Trophoblast cell (in vitro differentiated cells and primary cell): ENCODE measurements at regions not wholly inside any gene's neighbourhood (a gene's known extent, or its start where the extent isn't known, plus 50 kb on each side); places are given as distances from the start of the nearest gene placed in this dataset.

Source experiments
- DNase-seq, 2 donors: peaks; one replicate each; pipeline ENCODE4 v3.0.0-alpha.2; 2016
- H2AFZ ChIP-seq: 2 replicates; pipeline ENCODE4 v1.6.1; 2013; ENCODE audit warnings: low read length, moderate library complexity, mild to moderate bottlenecking; ENCODE audit not compliant: insufficient read depth, poor library complexity
- H2AK5ac ChIP-seq: 2 replicates; pipeline ENCODE4 v1.6.1; 2013; ENCODE audit warnings: mild to moderate bottlenecking, low read length
- H2BK120ac ChIP-seq: 2 replicates; pipeline ENCODE4 v1.6.1; 2013; ENCODE audit warnings: low read length, mild to moderate bottlenecking, moderate library complexity; ENCODE audit not compliant: insufficient read depth, poor library complexity
- H2BK12ac ChIP-seq: 2 replicates; pipeline ENCODE4 v1.6.1; 2013; ENCODE audit warnings: mild to moderate bottlenecking, low read length, moderate library complexity
- H2BK5ac ChIP-seq: 2 replicates; pipeline ENCODE4 v1.6.1; 2013; ENCODE audit warnings: low read length, low read depth, moderate library complexity, mild to moderate bottlenecking; ENCODE audit not compliant: poor library complexity
- H3K14ac ChIP-seq: 2 replicates; pipeline ENCODE4 v1.6.1; 2013; ENCODE audit warnings: mild to moderate bottlenecking, low read length
- H3K18ac ChIP-seq: 2 replicates; pipeline ENCODE4 v1.6.1; 2013; ENCODE audit warnings: mild to moderate bottlenecking, low read length
- H3K23ac ChIP-seq: 2 replicates; pipeline ENCODE4 v1.6.1; 2013; ENCODE audit warnings: low read length
- H3K27ac ChIP-seq: 2 replicates; pipeline ENCODE4 v1.5.1; 2013; ENCODE audit warnings: low read depth, mild to moderate bottlenecking, inconsistent platforms, low read length, moderate library complexity
- H3K27me3 ChIP-seq: 2 replicates; pipeline ENCODE4 v1.6.1; 2013; ENCODE audit warnings: inconsistent platforms, mild to moderate bottlenecking, low read length, moderate library complexity; ENCODE audit not compliant: insufficient read depth
- H3K36me3 ChIP-seq, 2 experiments: 1 replicate in 1 of 2; 2 replicates in 1 of 2; pipeline ENCODE4 v1.6.1; 2013; ENCODE audit warnings: low read length in 2 of 2, mild to moderate bottlenecking in 2 of 2, moderate library complexity in 1 of 2; ENCODE audit not compliant: insufficient read depth in 2 of 2, control insufficient read depth in 1 of 2
- H3K4ac ChIP-seq: 2 replicates; pipeline ENCODE4 v1.6.1; 2013; ENCODE audit warnings: low read depth, mild to moderate bottlenecking, low read length, moderate library complexity
- H3K4me1 ChIP-seq, 2 experiments: 1 replicate in 1 of 2; 2 replicates in 1 of 2; pipeline ENCODE4 v1.6.1; 2013; ENCODE audit warnings: low read length in 2 of 2, mild to moderate bottlenecking in 2 of 2, moderate library complexity in 1 of 2; ENCODE audit not compliant: insufficient read depth in 2 of 2, control insufficient read depth in 1 of 2
- H3K4me2 ChIP-seq: 2 replicates; pipeline ENCODE4 v1.6.1; 2013; ENCODE audit warnings: inconsistent platforms, mild to moderate bottlenecking, low read length, moderate library complexity
- H3K4me3 ChIP-seq: 2 replicates; pipeline ENCODE4 v1.5.1; 2013; ENCODE audit warnings: mild to moderate bottlenecking, low read depth, low read length, inconsistent platforms
- H3K79me1 ChIP-seq: one replicate; pipeline ENCODE4 v1.6.1; 2013; ENCODE audit warnings: low read length
- H3K79me2 ChIP-seq: 2 replicates; pipeline ENCODE4 v1.6.1; 2013; ENCODE audit warnings: low read length, mild to moderate bottlenecking; ENCODE audit not compliant: control insufficient read depth, insufficient read depth, poor library complexity
- H3K9ac ChIP-seq: 2 replicates; pipeline ENCODE4 v1.6.1; 2013; ENCODE audit warnings: mild to moderate bottlenecking, low read length
- H3K9me3 ChIP-seq: 2 replicates; pipeline ENCODE4 v1.6.1; 2013; ENCODE audit warnings: low read depth, mild to moderate bottlenecking, control low read depth, inconsistent platforms, low read length; ENCODE audit not compliant: insufficient read depth
- H4K12ac ChIP-seq: 2 replicates; pipeline ENCODE4 v1.6.1; 2013; ENCODE audit warnings: low read depth, mild to moderate bottlenecking, low read length, moderate library complexity
- H4K8ac ChIP-seq: 2 replicates; pipeline ENCODE4 v1.6.1; 2013; ENCODE audit warnings: low read depth, mild to moderate bottlenecking, low read length, moderate library complexity
- H4K91ac ChIP-seq: one replicate; pipeline ENCODE4 v1.6.1; 2013; ENCODE audit warnings: low read depth, mild to moderate bottlenecking, low read length, moderate library complexity
- WGBS: extraction: QIAGEN DNeasy Blood & Tissue Kit; methylation state at CpG from one replicate; pipeline ENCODE4 v1.1.7; 2013; ENCODE audit warnings: missing lambda C conversion rate; ENCODE audit not compliant: insufficient read length, insufficient coverage; ENCODE audit errors: extremely low coverage; 5-methylcytosine and 5-hydroxymethylcytosine counted together

DNA sequence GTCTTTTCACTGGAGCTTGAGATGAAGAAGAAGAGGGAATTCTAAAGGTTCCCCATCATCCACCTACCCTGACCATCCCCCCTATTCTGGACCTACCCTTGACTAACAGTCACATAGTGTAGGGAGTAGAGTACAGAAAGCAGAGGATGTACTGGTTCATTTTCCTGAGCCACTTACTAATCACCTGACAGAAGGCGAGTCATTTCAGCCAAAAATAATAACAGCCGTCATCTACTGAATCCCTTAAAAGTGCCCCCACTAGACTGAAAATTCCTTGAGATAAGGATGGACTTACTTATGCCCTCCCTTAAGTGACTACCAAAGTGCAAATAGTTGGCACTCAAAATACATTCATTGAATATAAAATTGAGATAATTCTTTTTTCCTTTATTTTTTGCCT lies 112.2 kb downstream of the FOXD1 start:
- no peak overlapping the region for H2BK12ac ChIP-seq
- H3K4me3 ChIP-seq, result no peak overlapping the region
- H2BK120ac ChIP-seq, result no peak overlapping the region
- no peak overlapping the region for H3K27ac ChIP-seq
- H3K27me3 ChIP-seq, result no peaks in the 10 kb centered on the region
- H3K23ac ChIP-seq, result no peak overlapping the region
- no peaks in the 10 kb centered on the region for H3K36me3 ChIP-seq
- H3K4me1 ChIP-seq, result no peaks in the 10 kb centered on the region
- H3K79me2 ChIP-seq, result no peaks in the 10 kb centered on the region
- H3K18ac ChIP-seq, result no peak overlapping the region
- no peak overlapping the region for H4K91ac ChIP-seq
- no peak overlapping the region for H2AFZ ChIP-seq
- no peak overlapping the region for H2AK5ac ChIP-seq
- no peak overlapping the region for H3K4me2 ChIP-seq
- no peaks in the 10 kb centered on the region for H3K9me3 ChIP-seq
- no peak overlapping the region for H3K9ac ChIP-seq
- WGBS, result no CpG with 5 or more reads among the region's 2 CpGs
- no peak overlapping the region for H2BK5ac ChIP-seq
- no peak overlapping the region for H3K14ac ChIP-seq
- H4K8ac ChIP-seq, result no peak overlapping the region
- no peak overlapping the region for H4K12ac ChIP-seq
- H3K4ac ChIP-seq, result no peak overlapping the region
- DNase-seq, result no peak
- H3K79me1 ChIP-seq, result no peaks in the 10 kb centered on the region

DNA sequence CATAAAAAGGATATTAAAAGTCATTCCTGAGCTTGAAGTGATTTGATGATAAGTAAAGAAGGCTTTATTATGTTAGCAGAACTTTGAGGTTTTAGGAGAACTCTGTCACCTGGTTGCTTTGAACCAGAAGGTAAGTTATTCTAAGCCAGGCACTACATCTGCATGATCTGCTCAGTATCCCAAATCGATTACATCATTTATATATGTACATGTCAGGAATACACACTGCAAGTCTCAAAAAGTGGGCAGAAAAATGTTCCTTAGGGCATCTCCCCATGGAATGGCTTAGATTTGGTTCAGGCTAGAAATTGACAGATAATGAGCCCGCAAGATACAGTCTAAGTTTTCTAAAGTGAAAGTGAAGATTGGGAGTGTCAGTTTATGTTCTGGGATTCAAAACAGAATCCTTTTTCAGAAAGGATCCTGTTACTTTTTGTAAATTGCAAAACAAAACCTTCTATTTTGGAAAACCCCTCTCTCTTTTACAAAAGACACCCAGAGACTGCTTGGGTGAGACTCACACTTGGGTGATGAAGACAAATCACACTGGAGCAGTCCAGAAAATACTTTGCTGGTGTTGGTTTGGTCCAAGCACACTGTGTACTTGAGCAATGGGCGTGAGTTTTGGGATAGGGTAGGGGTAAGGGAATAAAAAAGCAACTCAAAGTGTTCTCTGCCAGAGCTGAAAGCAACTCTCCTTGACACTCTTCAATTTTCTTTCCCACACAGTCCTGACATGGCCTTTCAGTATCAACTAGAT lies 114.5 kb downstream of the FOXD1 start:
- Histone ChIP-seq H2BK120ac (no peak overlapping the region), H3K79me2 (no peaks in the 10 kb centered on the region), H3K27ac (no peak overlapping the region), H2AFZ (no peak overlapping the region), H4K12ac (no peak overlapping the region), H3K14ac (no peak overlapping the region), H3K4me3 (no peak overlapping the region), H3K36me3 (no peaks in the 10 kb centered on the region), H3K4me2 (no peak overlapping the region), H3K23ac (no peak overlapping the region), H2BK12ac (no peak overlapping the region), H4K91ac (no peak overlapping the region), H2BK5ac (no peak overlapping the region), H3K9ac (no peak overlapping the region), H3K27me3 (no peaks in the 10 kb centered on the region), H3K79me1 (no peaks in the 10 kb centered on the region), H3K18ac (no peak overlapping the region), H3K4ac (no peak overlapping the region), H2AK5ac (no peak overlapping the region), H4K8ac (no peak overlapping the region), H3K9me3 (no peaks in the 10 kb centered on the region), H3K4me1 (no peaks in the 10 kb centered on the region)
- no CpG with 5 or more reads among the region's 3 CpGs for WGBS
- no peak for DNase-seq

DNA sequence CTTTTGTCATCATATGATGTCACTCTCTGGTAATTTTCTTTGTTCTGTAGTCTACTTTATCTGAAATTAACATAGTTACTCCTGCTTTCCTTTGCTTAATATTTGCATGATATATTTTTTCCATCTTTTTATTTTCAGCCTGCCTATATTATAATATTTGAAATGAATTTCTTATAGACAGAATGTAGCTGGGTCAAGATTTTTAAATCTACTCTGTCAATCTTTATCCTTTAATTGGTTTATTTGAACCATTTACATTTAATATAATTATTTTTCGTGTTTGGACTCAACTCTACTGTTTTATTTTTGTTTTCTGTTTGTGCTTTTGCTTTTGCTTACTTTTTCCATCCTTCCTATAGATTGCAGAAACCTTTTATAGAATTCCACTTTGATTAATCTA lies 118.0 kb downstream of the FOXD1 start:
- Histone ChIP-seq H4K91ac (no peak overlapping the region), H3K36me3 (no peaks in the 10 kb centered on the region), H3K23ac (no peak overlapping the region), H3K27ac (no peak overlapping the region), H3K4me3 (no peak overlapping the region), H3K79me2 (no peaks in the 10 kb centered on the region), H3K4me1 (no peaks in the 10 kb centered on the region), H3K4ac (no peak overlapping the region), H3K9me3 (no peaks in the 10 kb centered on the region), H2BK120ac (no peak overlapping the region), H3K14ac (no peak overlapping the region), H3K4me2 (no peak overlapping the region), H3K9ac (no peak overlapping the region), H3K18ac (no peak overlapping the region), H2AFZ (no peak overlapping the region), H3K79me1 (no peaks in the 10 kb centered on the region), H2AK5ac (no peak overlapping the region), H3K27me3 (no peaks in the 10 kb centered on the region), H4K12ac (no peak overlapping the region), H2BK12ac (no peak overlapping the region), H4K8ac (no peak overlapping the region), H2BK5ac (no peak overlapping the region)
- no peak for DNase-seq
- WGBS, result no CpG with 5 or more reads among the region's 1 CpG

DNA sequence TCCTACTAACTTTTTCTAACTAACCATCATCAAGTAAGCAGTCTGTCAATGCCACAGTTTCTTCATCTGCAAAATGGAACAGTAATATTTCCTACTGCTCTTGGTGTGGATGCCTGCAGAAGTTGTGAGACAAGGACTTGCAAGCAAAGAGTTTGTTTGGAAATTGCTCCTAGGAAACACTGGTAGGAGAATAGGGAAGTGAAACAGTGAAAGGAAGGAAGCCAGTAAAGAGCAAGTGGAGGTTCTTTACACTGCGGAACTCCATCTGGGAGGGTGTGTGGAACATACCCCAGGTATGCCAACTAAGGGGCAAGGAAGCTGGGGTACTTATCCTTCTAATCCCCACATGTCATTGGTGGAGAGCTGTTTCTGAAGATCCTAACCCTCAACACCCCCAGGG lies 119.9 kb downstream of the FOXD1 start:
- no peak overlapping the region for H3K4me2 ChIP-seq
- no peak overlapping the region for H3K4ac ChIP-seq
- H3K9me3 ChIP-seq, result no peaks in the 10 kb centered on the region
- no peak overlapping the region for H2BK5ac ChIP-seq
- no peaks in the 10 kb centered on the region for H3K79me1 ChIP-seq
- no peaks in the 10 kb centered on the region for H3K27me3 ChIP-seq
- no peak overlapping the region for H4K8ac ChIP-seq
- H4K12ac ChIP-seq, result no peak overlapping the region
- H2BK12ac ChIP-seq, result no peak overlapping the region
- H3K23ac ChIP-seq, result no peak overlapping the region
- WGBS, result no CpG with 5 or more reads among the region's 1 CpG
- H3K27ac ChIP-seq, result no peak overlapping the region
- H2BK120ac ChIP-seq, result no peak overlapping the region
- DNase-seq, result no peak
- H3K4me3 ChIP-seq, result no peak overlapping the region
- H3K79me2 ChIP-seq, result no peaks in the 10 kb centered on the region
- no peak overlapping the region for H3K18ac ChIP-seq
- H2AK5ac ChIP-seq, result no peak overlapping the region
- H3K4me1 ChIP-seq, result no peaks in the 10 kb centered on the region
- no peak overlapping the region for H4K91ac ChIP-seq
- H3K36me3 ChIP-seq, result no peaks in the 10 kb centered on the region
- no peak overlapping the region for H3K14ac ChIP-seq
- no peak overlapping the region for H3K9ac ChIP-seq
- no peak overlapping the region for H2AFZ ChIP-seq
